ENCODE measurements at regions not wholly inside any gene's neighbourhood (a gene's known extent, or its start where the extent isn't known, plus 50 kb on each side); places are given as distances from the start of the nearest gene placed in this dataset.

- ChIA-PET CTCF (ENCODE audit: low intra/inter-chr PET ratio, low total read pairs) (no interaction called here), POLR2A (no interaction called here)
- Histone ChIP-seq H3K4me3 (replicated peaks in 1 of 3; ENCODE audit: insufficient read depth in 1 of 3, low read depth in 2 of 3, low read length in 3 of 3) (no peak overlapping the region), H2AFZ (ENCODE audit: low read length) (no peak overlapping the region), H3K27me3 (ENCODE audit: control insufficient read depth in 1 of 2, insufficient read depth in 2 of 2, low read length in 2 of 2) (no peaks in the 10 kb centered on the region), H3K79me2 (ENCODE audit: insufficient read depth, low read length) (no peaks in the 10 kb centered on the region), H3K9ac (ENCODE audit: insufficient read depth, low read depth, low read length) (no peak overlapping the region), H3K27ac (ENCODE audit: extremely low read length, insufficient read depth, low read length) (no peak overlapping the region), H3K4me1 (ENCODE audit: insufficient read depth, low read length) (no peaks in the 10 kb centered on the region), H3K9me3 (ENCODE audit: low read length) (no peaks in the 10 kb centered on the region), H4K20me1 (ENCODE audit: insufficient read depth, low read length) (no peaks in the 10 kb centered on the region), H3K36me3 (replicated peaks in 1 of 2; ENCODE audit: control insufficient read depth in 1 of 2, insufficient read depth in 2 of 2, low read length in 2 of 2) (no peaks in the 10 kb centered on the region), H3K4me2 (ENCODE audit: low read depth, low read length) (no peak overlapping the region)
- TF ChIP-seq NFYB (CRISPR knock-in tag; IDR thresholded peaks at IDR 0.05) (no peak), MAFK (conservative IDR thresholded peaks at IDR 0.05 in 1 of 2, IDR thresholded peaks at IDR 0.05 in 1 of 2; ENCODE audit: low read length in 2 of 2) (peak; percentile 95 to 98), LCORL (IDR thresholded peaks at IDR 0.05) (peak; percentile 89), LCORL (CRISPR knock-in tag; IDR thresholded peaks at IDR 0.05) (no peak), ZNF510 (CRISPR knock-in tag; IDR thresholded peaks at IDR 0.05; ENCODE audit: low read depth) (no peak), MAFF (IDR thresholded peaks at IDR 0.05; ENCODE audit: low read depth, low read length) (peak; percentile 96)
- ATAC-seq: no peak
- no peak for DNase-seq (ENCODE audit: low spot score)
- WGBS (ENCODE audit: low lambda C conversion rate): 14% methylated on average over 4 of the region's 4 CpGs
- intact Hi-C loops (cut with micrococcal nuclease; ENCODE audit: unreplicated experiment) (no loop called here), in situ Hi-C loops (cut with HindIII; ENCODE audit: extremely low pct_ligation_motif_present, low pct_unique_long_range_greater_than_20kb) (loop anchor here (25.0 kb wide), 1 partner anchor 1301 kb away; no protein-coding TSS in a partner anchor)
- no peak for FAIRE-seq
- BruUV-seq (replicated peaks): no TSS peak
Measured at GRCh38 chr7:18361756-18362155, 133.8 kb upstream of the HDAC9 start.

DNA sequence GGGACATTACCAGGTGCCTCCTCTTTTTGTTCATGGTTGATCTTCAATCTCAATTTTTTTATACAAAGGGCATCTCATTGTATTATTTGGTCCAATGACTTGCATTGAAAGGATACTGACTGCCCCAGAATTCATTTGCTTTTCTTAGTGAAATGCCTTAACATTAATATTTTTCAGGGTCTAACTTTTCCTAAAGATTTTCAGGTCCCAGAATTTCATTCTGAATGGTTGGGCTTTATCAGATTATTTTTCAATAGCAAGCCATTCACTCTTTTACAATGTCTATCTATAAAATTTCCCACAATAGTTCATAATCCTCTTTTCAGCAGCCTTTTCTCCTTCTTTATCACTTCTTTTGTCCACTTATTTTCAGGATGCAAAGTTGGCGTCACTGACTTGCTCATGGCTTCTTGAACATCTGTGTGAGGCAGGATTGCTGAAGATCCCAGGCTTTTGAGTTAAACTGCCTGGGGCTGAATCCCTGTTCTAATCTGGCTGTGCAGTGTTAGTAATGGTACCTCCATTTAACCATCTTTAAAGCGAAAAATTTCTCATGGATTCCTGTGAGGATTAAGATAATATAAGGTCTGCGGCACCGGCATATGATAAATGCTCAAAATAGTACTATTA, 131.7 kb upstream of the HDAC9 start:
- intact Hi-C loops (cut with micrococcal nuclease; ENCODE audit: unreplicated experiment): no loop called here
- no peaks in the 10 kb centered on the region for H3K9me3 ChIP-seq (ENCODE audit: low read length)
- ChIA-PET POLR2A (no interaction called here), CTCF (ENCODE audit: low intra/inter-chr PET ratio, low total read pairs) (no interaction called here)
- H3K4me1 ChIP-seq (ENCODE audit: insufficient read depth, low read length): no peaks in the 10 kb centered on the region
- FAIRE-seq: no peak
- TF ChIP-seq ZNF674 (CRISPR knock-in tag; IDR thresholded peaks at IDR 0.05; ENCODE audit: low read depth) (no peak), GTF2F1 (IDR thresholded peaks at IDR 0.05; ENCODE audit: low read length) (no peak), FOXP1 (IDR thresholded peaks at IDR 0.05) (no peak), FOXP1 (CRISPR knock-in tag; IDR thresholded peaks at IDR 0.05) (no peak), CENPBD1 (CRISPR knock-in tag; IDR thresholded peaks at IDR 0.05; ENCODE audit: borderline replicate concordance, low read depth) (no peak), RXRA (CRISPR knock-in tag; IDR thresholded peaks at IDR 0.05) (no peak), ZNF12 (CRISPR knock-in tag; IDR thresholded peaks at IDR 0.05) (no peak), ZEB1 (IDR thresholded peaks at IDR 0.05; ENCODE audit: insufficient replicate concordance, low read depth) (no peak), GABPA (IDR thresholded peaks at IDR 0.05; ENCODE audit: low read depth, low read length) (no peak), GABPA (CRISPR knock-in tag; IDR thresholded peaks at IDR 0.05; ENCODE audit: low read depth) (no peak)
- TF ChIP-seq, protein P1, sequence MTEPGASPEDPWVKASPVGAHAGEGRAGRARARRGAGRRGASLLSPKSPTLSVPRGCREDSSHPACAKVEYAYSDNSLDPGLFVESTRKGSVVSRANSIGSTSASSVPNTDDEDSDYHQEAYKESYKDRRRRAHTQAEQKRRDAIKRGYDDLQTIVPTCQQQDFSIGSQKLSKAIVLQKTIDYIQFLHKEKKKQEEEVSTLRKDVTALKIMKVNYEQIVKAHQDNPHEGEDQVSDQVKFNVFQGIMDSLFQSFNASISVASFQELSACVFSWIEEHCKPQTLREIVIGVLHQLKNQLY (CRISPR knock-in tag; IDR thresholded peaks at IDR 0.05): no peak
- no peak overlapping the region for H3K27ac ChIP-seq (ENCODE audit: extremely low read length, insufficient read depth, low read length)
- H3K4me3 ChIP-seq (replicated peaks in 1 of 3; ENCODE audit: insufficient read depth in 1 of 3, low read depth in 2 of 3, low read length in 3 of 3): no peak overlapping the region
- no TSS peak for BruUV-seq (replicated peaks)
- H3K36me3 ChIP-seq (replicated peaks in 1 of 2; ENCODE audit: control insufficient read depth in 1 of 2, insufficient read depth in 2 of 2, low read length in 2 of 2): no peaks in the 10 kb centered on the region
- no peak for DNase-seq (ENCODE audit: low spot score)
- H3K27me3 ChIP-seq (ENCODE audit: control insufficient read depth in 1 of 2, insufficient read depth in 2 of 2, low read length in 2 of 2): no peaks in the 10 kb centered on the region
- H3K9ac ChIP-seq (ENCODE audit: insufficient read depth, low read depth, low read length): no peak overlapping the region
- no peak for ATAC-seq
- no peak overlapping the region for H3K4me2 ChIP-seq (ENCODE audit: low read depth, low read length)
- 50% methylated on average over 4 of the region's 4 CpGs for WGBS (ENCODE audit: low lambda C conversion rate)
- H4K20me1 ChIP-seq (ENCODE audit: insufficient read depth, low read length): no peaks in the 10 kb centered on the region
- no peaks in the 10 kb centered on the region for H3K79me2 ChIP-seq (ENCODE audit: insufficient read depth, low read length)
- H2AFZ ChIP-seq (ENCODE audit: low read length): no peak overlapping the region
- in situ Hi-C loops (cut with HindIII; ENCODE audit: extremely low pct_ligation_motif_present, low pct_unique_long_range_greater_than_20kb): loop anchor here (25.0 kb wide), 1 partner anchor 1298 kb away; no protein-coding TSS in a partner anchor
